Nephron (organoid): ENCODE measurements at regions not wholly inside any gene's neighbourhood (a gene's known extent, or its start where the extent isn't known, plus 50 kb on each side); places are given as distances from the start of the nearest gene placed in this dataset.

ENCODE experiments used
- H3K27ac Mint-ChIP-seq, 3 experiments: 2 replicates each; pipeline ENCODE4 v1.8.0; 2020; ENCODE audit warnings: mixed read lengths in 3 of 3, mild to moderate bottlenecking in 2 of 3, moderate library complexity in 1 of 3
- H3K27me3 Mint-ChIP-seq: 2 replicates; pipeline ENCODE4 v1.8.0; 2021; ENCODE audit warnings: low read depth, mild to moderate bottlenecking, moderate library complexity, mixed read lengths
- H3K36me3 Mint-ChIP-seq: 2 replicates; pipeline ENCODE4 v1.8.0; 2020; ENCODE audit warnings: low read depth, mixed read lengths
- H3K4me1 Mint-ChIP-seq: 2 replicates; pipeline ENCODE4 v1.8.0; 2020; ENCODE audit warnings: mixed read lengths
- H3K4me3 Mint-ChIP-seq, 3 experiments: 2 replicates each; pipeline ENCODE4 v1.8.0; 2020; ENCODE audit warnings: mild to moderate bottlenecking in 3 of 3, mixed read lengths in 3 of 3, moderate library complexity in 2 of 3
- H3K9me3 Mint-ChIP-seq: 2 replicates; pipeline ENCODE4 v1.8.0; 2020; ENCODE audit warnings: mixed read lengths
- TF ChIP-seq, protein P1 (sequence below), 3 experiments: fragments of 200-600 bp; sonication (generic); IDR thresholded peaks; one replicate each; pipeline ENCODE4 v1.5.0; 2021; ENCODE audit warnings: antibody characterized with exemption in 3 of 3; ENCODE audit not compliant: unreplicated experiment in 3 of 3

DNA sequence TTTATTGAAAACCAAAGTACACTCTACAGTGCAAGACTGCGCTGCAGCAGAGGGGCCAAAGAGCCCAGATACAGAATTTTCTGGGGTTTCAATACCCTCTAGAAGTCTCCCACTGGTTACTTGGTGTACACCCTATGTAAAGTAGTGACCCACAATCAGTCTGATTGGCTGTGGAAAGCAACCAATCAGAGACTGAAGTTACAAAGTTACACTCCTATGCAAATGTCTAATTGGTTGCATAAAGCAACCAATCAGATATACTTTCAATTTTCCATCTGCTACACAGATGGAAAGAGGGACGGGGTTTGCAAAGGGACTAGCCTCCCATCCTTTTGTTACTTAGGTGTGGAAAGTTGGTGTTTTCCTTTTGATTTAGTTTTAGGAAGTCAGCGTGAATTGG, 198.9 kb upstream of the SH3BP4 start:
- Mint-ChIP-seq H3K27ac (peak overlapping the region in 2 of 3 experiments; percentile 12 to 86), H3K27me3 (peaks cover 4% of the 10 kb centered on the region), H3K36me3 (peaks cover 6% of the 10 kb centered on the region), H3K4me3 (no peak overlapping the region), H3K9me3 (peaks cover 11% of the 10 kb centered on the region), H3K4me1 (peaks cover 11% of the 10 kb centered on the region)
- TF ChIP-seq, protein P1, sequence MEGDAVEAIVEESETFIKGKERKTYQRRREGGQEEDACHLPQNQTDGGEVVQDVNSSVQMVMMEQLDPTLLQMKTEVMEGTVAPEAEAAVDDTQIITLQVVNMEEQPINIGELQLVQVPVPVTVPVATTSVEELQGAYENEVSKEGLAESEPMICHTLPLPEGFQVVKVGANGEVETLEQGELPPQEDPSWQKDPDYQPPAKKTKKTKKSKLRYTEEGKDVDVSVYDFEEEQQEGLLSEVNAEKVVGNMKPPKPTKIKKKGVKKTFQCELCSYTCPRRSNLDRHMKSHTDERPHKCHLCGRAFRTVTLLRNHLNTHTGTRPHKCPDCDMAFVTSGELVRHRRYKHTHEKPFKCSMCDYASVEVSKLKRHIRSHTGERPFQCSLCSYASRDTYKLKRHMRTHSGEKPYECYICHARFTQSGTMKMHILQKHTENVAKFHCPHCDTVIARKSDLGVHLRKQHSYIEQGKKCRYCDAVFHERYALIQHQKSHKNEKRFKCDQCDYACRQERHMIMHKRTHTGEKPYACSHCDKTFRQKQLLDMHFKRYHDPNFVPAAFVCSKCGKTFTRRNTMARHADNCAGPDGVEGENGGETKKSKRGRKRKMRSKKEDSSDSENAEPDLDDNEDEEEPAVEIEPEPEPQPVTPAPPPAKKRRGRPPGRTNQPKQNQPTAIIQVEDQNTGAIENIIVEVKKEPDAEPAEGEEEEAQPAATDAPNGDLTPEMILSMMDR (IDR thresholded peaks at IDR 0.05; ENCODE audit: unreplicated experiment in 3 of 3), result no peak

DNA sequence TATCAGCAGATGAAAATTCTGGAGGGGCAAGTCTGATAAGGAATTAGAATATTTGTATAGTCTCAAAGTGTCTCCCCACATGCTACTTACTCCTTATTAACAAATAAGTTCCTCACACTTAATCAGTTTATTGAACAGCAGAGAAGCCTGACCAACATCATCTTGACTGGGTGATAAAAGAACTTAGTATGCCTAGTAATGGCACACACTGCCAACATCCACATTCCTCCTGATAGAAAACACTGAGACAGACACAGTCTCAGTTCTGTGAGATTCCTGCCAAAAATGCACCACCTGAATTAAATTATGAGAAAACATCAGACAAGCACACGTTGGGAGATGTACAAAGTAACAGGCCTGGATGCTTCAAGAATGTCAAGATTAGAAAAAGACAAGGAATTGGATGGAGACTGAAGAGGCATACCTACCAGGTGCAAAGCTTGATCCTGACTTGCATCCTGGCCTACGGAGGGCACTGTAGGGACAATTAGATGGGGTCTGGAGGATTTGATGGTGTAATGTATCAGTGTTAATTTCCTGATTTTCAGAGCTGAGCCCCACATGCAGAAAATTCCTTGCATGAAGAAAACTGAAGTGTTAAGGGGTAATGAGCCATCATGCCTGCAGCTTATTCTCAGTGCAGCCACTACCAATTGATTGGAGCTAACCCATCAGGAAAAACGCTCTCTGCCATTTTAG, 200.4 kb upstream of the SH3BP4 start:
- TF ChIP-seq, protein P1 (IDR thresholded peaks at IDR 0.05; ENCODE audit: unreplicated experiment in 3 of 3), result no peak
- Mint-ChIP-seq H3K4me1 (peaks cover 11% of the 10 kb centered on the region), H3K27me3 (peaks cover 4% of the 10 kb centered on the region), H3K9me3 (peaks cover 16% of the 10 kb centered on the region), H3K27ac (no peak overlapping the region), H3K4me3 (no peak overlapping the region), H3K36me3 (peaks cover 6% of the 10 kb centered on the region)

DNA sequence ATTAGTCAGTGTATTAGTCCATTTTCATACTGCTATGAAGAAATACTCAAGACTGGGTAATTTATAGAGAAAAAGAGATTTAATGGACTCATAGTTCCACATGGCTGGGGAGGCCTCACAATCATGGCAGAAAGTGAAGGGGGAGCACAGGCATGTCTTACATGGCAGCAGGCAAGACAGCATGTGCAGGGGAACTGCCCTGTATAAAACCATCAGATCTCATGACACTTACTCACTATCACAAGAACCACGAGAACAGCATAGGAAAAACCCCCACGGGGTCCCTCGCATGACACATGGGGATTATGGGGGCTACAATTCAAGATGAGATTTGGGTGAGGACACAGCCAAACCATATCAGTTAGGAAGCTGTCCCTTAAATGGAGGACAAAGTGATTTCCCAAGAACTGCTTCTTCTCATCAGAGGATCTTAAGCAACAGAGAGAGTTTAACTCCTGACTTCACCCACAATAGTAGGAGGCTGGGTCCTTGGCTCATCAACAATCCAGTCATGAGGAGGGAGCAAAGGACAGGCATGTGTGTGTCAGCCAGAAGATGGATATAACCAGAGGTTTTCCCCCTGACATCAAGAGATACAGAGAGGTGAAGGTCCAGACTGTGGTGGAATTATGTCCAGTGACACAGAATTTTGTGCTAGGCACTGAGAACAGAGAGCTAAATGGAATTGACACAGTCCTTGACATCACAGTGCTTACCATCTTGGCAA, 203.8 kb upstream of the SH3BP4 start:
- no peaks in the 10 kb centered on the region for H3K36me3 Mint-ChIP-seq
- no peak overlapping the region for H3K27ac Mint-ChIP-seq
- TF ChIP-seq, protein P1 (IDR thresholded peaks at IDR 0.05; ENCODE audit: unreplicated experiment in 3 of 3), result no peak
- H3K4me1 Mint-ChIP-seq, result no peaks in the 10 kb centered on the region
- H3K9me3 Mint-ChIP-seq, result peaks cover 15% of the 10 kb centered on the region
- H3K4me3 Mint-ChIP-seq, result no peak overlapping the region
- no peaks in the 10 kb centered on the region for H3K27me3 Mint-ChIP-seq

DNA sequence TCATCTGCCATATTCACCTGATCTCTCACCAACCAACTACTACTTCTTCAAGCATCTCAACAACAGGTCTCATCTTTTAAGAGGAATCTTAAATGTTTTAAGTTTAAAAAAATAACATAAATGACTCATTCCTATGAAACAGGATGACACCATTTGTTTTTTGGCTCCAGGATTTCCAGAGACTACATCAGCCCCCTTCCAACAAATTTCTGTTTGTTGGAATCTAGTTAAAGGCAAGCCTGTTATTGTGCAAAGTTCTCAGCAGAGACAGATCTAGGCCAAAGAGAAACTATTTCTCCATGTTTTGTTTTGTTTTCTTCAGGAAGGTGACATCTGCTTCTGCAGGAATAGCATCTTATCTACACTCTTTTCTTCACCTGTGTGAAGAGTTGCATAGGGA, 204.8 kb upstream of the SH3BP4 start:
- Mint-ChIP-seq H3K4me3 (no peak overlapping the region), H3K9me3 (peaks cover 16% of the 10 kb centered on the region), H3K4me1 (no peaks in the 10 kb centered on the region), H3K36me3 (no peaks in the 10 kb centered on the region), H3K27ac (no peak overlapping the region), H3K27me3 (no peaks in the 10 kb centered on the region)
- TF ChIP-seq, protein P1 (IDR thresholded peaks at IDR 0.05; ENCODE audit: unreplicated experiment in 3 of 3), result no peak

DNA sequence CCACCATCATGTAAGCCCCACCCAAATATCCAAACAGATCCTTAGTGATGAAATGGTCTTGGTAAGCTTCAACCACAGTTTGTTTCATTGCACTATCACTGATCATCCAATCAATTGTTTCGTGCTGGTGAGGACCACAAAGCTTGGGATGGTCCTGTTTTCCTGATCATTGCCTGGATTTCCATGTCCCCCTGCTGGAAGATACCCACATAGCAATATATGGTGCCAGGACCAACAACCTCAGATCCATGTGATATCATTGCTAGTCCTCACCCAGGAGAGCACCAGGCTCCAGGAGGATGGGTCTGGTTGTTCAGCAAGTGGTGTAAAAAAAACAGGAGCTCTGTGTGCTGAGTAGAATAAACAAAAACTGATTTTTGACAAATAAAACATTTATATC, 206.5 kb upstream of the SH3BP4 start:
- TF ChIP-seq, protein P1 (IDR thresholded peaks at IDR 0.05; ENCODE audit: unreplicated experiment in 3 of 3), result no peak
- H3K4me1 Mint-ChIP-seq, result no peaks in the 10 kb centered on the region
- no peaks in the 10 kb centered on the region for H3K36me3 Mint-ChIP-seq
- peaks cover 20% of the 10 kb centered on the region for H3K9me3 Mint-ChIP-seq
- H3K27me3 Mint-ChIP-seq, result no peaks in the 10 kb centered on the region
- no peak overlapping the region for H3K4me3 Mint-ChIP-seq
- no peak overlapping the region for H3K27ac Mint-ChIP-seq
